HFFc6 (cell line): ENCODE measurements at regions not wholly inside any gene's neighbourhood (a gene's known extent, or its start where the extent isn't known, plus 50 kb on each side); places are given as distances from the start of the nearest gene placed in this dataset.

ENCODE experiments used
- DNase-seq: peaks from one replicate; pipeline ENCODE4 v3.0.0-alpha.2; 2018
- H3K27ac Mint-ChIP-seq: 2 replicates; pipeline ENCODE4 v1.8.0; 2020; ENCODE audit warnings: mild to moderate bottlenecking, mixed read lengths
- H3K27me3 Mint-ChIP-seq: 2 replicates; pipeline ENCODE4 v1.8.0; 2021; ENCODE audit warnings: mild to moderate bottlenecking, moderate library complexity, mixed read lengths; ENCODE audit not compliant: insufficient read depth
- H3K36me3 Mint-ChIP-seq: 2 replicates; pipeline ENCODE4 v1.8.0; 2021; ENCODE audit warnings: low read depth, mixed read lengths
- H3K4me1 Mint-ChIP-seq: 2 replicates; pipeline ENCODE4 v1.8.0; 2020; ENCODE audit warnings: low read depth, mixed read lengths
- H3K4me3 Mint-ChIP-seq: 2 replicates; pipeline ENCODE4 v1.8.0; 2020; ENCODE audit warnings: mild to moderate bottlenecking, moderate library complexity, mixed read lengths
- H3K9me3 Mint-ChIP-seq: 2 replicates; pipeline ENCODE4 v1.8.0; 2020; ENCODE audit warnings: mild to moderate bottlenecking, mixed read lengths
- TF ChIP-seq, protein P1 (sequence below): fragments of 200-600 bp; sonication (generic); IDR thresholded peaks from 2 replicates; pipeline ENCODE4 v1.5.0; 2021; ENCODE audit warnings: antibody characterized with exemption, mild to moderate bottlenecking

DNA sequence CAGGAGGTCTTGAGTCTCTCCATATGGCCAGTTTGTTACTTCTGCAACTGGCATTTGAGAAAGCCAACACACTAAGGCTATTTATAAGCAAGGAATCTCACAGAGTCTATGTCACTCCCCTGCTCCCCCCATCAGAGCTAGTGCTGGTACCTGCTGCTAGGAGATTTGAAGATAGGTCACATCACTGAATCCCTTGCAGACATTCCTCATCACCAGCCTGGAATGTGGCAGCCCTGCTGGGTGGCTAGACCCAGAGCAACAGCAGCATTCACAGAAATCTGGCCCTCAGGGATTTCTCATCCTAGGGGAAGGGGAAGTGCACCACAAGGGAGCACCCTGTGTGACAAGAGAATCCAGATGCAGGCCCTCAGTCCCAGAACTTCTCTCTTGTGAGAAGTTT lies 672.1 kb downstream of the HACE1 start:
- Mint-ChIP-seq H3K4me1 (no peaks in the 10 kb centered on the region), H3K27me3 (no peaks in the 10 kb centered on the region), H3K4me3 (no peak overlapping the region), H3K9me3 (peaks cover 62% of the 10 kb centered on the region), H3K27ac (no peak overlapping the region), H3K36me3 (no peaks in the 10 kb centered on the region)
- no peak for DNase-seq
- TF ChIP-seq, protein P1, sequence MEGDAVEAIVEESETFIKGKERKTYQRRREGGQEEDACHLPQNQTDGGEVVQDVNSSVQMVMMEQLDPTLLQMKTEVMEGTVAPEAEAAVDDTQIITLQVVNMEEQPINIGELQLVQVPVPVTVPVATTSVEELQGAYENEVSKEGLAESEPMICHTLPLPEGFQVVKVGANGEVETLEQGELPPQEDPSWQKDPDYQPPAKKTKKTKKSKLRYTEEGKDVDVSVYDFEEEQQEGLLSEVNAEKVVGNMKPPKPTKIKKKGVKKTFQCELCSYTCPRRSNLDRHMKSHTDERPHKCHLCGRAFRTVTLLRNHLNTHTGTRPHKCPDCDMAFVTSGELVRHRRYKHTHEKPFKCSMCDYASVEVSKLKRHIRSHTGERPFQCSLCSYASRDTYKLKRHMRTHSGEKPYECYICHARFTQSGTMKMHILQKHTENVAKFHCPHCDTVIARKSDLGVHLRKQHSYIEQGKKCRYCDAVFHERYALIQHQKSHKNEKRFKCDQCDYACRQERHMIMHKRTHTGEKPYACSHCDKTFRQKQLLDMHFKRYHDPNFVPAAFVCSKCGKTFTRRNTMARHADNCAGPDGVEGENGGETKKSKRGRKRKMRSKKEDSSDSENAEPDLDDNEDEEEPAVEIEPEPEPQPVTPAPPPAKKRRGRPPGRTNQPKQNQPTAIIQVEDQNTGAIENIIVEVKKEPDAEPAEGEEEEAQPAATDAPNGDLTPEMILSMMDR, result no peak

DNA sequence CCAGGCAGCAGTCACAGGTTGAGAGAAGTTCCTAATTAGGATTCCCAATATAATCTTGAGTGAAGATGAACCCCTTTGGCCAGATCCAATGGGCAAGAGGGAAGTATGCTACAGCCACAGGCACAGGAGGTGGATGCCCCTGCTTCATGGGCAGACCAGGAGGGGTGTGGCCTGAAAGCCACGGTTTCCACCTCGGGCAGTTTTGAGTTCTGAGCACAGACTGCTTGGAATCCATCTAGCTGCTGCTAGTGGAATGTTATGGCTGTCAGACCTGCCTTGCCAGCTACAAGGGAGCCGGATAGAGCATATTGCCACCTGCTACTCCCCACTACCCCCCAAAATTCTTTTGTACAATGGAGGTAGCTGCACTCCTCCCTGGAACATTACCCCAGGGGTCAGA lies 672.9 kb downstream of the HACE1 start:
- Mint-ChIP-seq H3K4me1 (no peaks in the 10 kb centered on the region), H3K9me3 (peaks cover 62% of the 10 kb centered on the region), H3K27me3 (no peaks in the 10 kb centered on the region), H3K4me3 (no peak overlapping the region), H3K27ac (no peak overlapping the region), H3K36me3 (no peaks in the 10 kb centered on the region)
- DNase-seq, result no peak
- TF ChIP-seq, protein P1, result no peak

DNA sequence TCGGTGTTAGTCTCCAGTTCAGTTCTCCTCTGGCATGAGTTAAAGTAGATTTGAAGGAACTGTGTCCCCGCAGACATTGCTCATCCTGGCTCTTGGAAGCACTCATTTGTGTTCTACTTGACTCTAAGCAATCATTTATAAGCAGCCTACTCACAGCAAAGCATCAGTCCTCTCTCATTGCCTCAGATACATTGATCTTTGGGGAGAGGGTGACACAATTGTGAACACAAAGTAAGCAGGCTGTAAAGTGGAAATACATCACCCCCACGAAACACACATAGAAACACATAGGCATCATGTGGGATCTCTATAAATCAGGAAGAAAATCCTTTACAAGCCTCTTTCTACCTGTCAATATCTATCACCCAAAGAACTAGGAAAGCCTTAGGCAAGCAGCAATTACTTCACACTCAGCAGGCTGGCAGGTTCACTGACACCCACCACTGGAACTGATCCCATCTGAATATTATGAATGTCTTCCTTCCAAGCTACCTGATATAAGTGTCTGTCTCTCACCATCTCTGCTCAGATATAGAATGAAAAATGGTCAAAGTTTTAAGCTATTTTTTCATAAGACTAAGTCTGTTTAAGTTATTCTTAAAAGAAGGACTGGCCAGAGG lies 675.8 kb downstream of the HACE1 start:
- no peaks in the 10 kb centered on the region for H3K27me3 Mint-ChIP-seq
- TF ChIP-seq, protein P1, result no peak
- no peak overlapping the region for H3K4me3 Mint-ChIP-seq
- no peaks in the 10 kb centered on the region for H3K36me3 Mint-ChIP-seq
- H3K9me3 Mint-ChIP-seq, result peaks cover 62% of the 10 kb centered on the region
- no peak for DNase-seq
- H3K27ac Mint-ChIP-seq, result no peak overlapping the region
- no peaks in the 10 kb centered on the region for H3K4me1 Mint-ChIP-seq

DNA sequence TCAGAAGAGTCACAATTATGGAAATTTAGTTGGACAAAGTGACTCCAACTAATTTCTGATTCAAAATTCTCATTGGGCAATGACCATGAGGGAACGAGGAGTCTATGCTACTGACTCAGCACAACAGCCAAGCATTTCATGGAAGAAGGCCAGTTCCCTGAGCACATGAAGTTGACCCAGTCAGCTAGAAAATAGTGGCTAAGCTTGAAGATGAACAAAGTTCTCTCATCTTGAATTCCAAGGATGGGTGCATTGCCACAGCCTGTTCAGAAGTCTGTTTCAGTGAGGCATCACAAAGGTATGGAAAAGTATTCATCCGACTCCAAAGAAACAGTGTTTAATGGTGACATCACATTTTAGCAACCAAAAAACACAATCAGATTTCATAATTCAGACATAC lies 676.9 kb downstream of the HACE1 start:
- peaks cover 57% of the 10 kb centered on the region for H3K9me3 Mint-ChIP-seq
- no peak for DNase-seq
- TF ChIP-seq, protein P1, result no peak
- H3K4me3 Mint-ChIP-seq, result no peak overlapping the region
- H3K4me1 Mint-ChIP-seq, result no peaks in the 10 kb centered on the region
- H3K36me3 Mint-ChIP-seq, result no peaks in the 10 kb centered on the region
- H3K27me3 Mint-ChIP-seq, result no peaks in the 10 kb centered on the region
- no peak overlapping the region for H3K27ac Mint-ChIP-seq

DNA sequence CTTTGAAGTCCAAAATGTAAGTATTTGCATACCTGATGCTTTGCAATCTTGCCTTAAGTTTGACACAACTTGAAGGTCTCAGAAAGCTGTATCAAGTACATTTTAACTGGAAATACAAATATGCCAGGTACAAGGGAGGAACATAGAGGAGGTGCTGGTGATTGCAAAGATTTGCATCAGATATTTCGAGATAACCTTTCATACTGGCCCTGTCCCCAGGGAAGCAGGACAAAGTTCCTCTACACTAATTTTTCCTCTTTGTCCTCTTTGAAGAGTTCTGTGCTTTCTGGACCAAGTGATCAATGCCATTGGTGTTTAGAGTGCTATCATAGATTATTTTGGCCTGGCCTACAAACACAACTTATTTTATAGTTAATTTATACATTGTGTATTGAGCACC lies 686.1 kb downstream of the HACE1 start:
- Mint-ChIP-seq H3K4me1 (no peaks in the 10 kb centered on the region), H3K4me3 (no peak overlapping the region), H3K9me3 (peaks cover 24% of the 10 kb centered on the region)

More for the DNA sequence above, 686.1 kb downstream of the HACE1 start:
- Mint-ChIP-seq H3K27ac (no peak overlapping the region), H3K27me3 (no peaks in the 10 kb centered on the region), H3K36me3 (no peaks in the 10 kb centered on the region)
- no peak for DNase-seq
- TF ChIP-seq, protein P1, result no peak
